NOMO-1 (cell line): ENCODE measurements at regions not wholly inside any gene's neighbourhood (a gene's known extent, or its start where the extent isn't known, plus 50 kb on each side); places are given as distances from the start of the nearest gene placed in this dataset.
"Not testable (repeated sequence)": the region's sequence is repeated elsewhere in the genome, so short reads cannot be mapped to it uniquely, and the experiment has no call there.

Source experiments
- DNase-seq, 2 experiments: peaks; one replicate each; lab custom pipeline; 2025; ENCODE audit not compliant: unreplicated experiment in 2 of 2; lab: John Stamatoyannopoulos, UW

DNA sequence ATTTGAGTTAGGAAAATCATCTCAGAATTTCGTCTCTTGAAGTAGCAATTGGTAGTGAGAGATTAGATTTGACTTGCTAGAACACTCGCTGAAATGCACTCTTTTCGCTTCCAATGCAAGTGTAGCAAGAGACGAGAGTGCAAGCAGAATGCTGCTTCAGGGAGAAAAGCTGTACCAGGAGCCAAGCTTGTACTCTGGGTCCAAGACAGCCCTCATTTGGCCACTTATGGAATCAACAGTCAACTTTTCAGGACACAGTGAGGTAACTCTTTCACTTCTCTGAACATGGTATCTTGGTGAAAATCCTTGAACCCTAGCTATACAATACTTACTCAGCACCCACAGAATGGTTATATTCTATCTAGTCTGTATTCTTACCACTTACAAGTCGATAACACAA, 107.6 kb upstream of the TERB2 start:
- DNase-seq: not testable (repeated sequence)

DNA sequence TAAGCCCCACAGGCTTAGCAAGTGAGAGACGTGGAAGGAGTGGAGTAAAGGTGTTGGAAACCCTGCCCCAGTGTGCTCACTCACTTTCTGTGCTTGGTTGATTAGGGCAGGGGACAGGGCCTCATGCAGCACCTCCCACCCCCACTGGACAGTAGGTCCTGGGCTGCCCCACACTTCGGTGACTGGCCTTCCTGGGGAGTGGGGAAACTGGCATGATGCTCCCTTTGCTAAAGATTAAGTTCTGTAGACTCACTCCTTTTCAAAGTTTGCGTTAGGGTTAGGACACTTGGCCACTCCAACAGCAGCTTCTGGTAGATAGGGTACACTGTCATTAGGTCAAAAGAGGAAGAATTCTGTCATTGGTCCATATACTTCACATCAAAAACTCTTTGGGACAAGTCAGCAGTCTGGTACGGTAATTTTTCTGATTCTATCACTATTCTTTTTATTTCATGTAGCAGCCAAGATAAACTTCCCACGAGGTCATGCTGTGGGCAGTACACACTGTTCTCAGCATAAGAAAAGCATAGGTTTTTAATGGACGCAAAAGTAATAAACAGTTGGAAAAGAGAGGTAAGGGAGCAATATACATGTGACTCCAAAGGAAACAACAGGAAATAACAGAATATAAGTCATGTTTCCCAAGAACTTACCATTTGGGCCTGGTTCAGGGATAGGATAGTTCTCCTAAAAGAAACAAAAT, 106.6 kb upstream of the TERB2 start:
- DNase-seq: not testable (repeated sequence)

GRCh38 chr15:44853304-44853950, 103.1 kb upstream of the TERB2 start:
- peak; percentile 13 to 67 for DNase-seq

DNA sequence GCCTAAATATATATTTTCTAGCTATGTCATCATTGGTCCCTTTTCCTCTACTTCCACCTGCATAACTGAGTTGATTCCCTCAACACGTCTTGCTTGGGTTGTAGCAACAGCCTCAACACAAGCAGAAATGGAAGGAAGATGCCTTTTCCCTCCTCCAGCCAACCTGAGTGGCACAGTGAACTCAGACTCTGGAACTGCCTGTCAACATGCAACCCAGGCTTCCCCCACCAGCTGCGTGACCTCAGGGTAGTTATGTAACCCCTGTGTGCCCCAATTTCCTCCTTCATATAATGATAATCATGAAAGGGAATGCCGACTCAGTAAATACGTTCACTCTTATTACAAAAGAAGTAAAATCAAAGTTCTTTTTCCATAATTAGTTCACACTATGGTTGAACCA, 101.8 kb upstream of the TERB2 start:
- not testable (repeated sequence) for DNase-seq

DNA sequence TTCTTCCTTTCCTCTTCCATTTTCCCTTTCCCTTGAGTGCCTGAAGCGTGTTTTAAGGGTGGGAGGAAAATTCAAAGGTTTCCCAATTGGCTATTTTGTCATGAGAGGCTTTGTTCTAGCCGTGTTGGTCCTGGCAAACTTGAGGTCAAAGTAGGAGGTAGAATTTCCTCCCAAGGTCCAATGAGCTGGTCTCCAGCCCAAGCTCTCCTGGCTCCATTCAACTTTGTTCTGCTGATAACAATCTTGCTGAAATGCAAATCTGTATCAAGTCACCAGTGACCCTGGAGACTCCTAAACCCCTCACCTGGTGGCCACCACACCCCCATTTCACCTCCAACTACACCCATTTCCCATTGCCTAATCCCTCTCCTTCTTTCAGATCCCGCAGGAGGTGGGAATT, 100.2 kb upstream of the TERB2 start:
- DNase-seq: not testable (repeated sequence)

GRCh38 chr15:44857164-44857710, 99.2 kb upstream of the TERB2 start:
- not testable (repeated sequence) for DNase-seq

- not testable (repeated sequence) for DNase-seq
These were observed 97.4 kb upstream of the TERB2 start for GRCh38 chr15:44859088-44859487.

DNA sequence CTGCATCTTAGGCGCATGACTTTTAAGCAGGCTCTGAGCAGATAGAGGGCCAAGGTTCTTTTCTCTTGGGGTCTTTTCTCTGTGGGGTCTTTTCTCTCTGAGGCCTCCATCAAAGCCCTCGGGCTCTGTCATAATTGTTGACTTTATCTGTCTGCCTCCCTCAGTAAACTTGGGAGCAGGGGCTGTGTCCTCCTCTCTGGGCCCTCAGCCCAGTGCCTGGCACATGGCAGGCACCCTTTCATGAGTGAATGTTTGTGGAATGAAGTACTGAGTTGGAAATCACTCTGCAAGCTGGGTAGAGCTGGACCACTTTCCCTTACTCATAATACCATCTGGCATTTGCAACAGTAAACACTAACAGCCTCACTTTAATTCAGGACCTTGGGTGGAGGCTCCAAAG, 96.3 kb upstream of the TERB2 start:
- DNase-seq: not testable (repeated sequence)

DNA sequence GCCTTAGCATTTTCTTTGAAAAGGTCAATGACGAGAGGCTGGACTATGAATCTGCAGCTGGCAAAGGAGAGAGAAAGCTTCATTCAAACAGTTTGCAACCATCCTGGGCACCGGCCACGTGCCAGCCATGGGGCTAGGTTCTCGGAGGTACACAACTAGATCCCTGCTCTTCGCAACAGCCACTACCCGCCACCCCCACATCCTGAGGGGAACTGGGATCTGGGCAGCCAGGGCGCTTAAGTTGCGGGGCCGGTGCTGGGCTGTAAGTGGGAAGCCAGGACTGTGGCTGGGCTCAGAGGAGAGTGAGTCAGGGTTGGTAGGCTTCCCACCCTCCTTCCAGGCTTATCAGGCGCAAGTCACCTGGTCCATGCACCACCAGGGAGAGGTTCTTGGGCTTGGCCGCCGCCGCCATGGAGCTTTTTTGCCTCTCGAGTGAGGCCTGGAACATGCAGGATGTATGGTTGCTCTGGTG, 95.0 kb upstream of the TERB2 start:
- DNase-seq: no peak

DNA sequence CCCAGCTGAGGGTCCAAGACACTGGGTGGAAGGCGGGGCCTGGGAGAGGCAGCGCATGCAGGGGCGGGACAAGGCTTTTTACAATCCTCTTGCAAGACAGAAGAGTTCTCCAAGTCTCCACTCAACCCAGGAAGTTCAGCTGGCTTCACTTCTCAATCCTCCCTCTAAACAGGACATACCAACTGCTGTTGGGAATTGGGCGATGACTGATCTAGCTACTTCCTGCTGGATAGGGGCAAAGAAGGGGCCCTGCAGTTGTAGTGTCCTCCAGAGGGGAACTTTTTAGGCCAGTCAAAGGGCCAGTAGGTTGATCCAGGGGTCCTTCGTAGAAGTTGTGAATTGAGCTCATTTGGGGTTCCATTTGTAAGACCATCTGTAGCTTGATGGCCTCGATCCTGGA, 94.6 kb upstream of the TERB2 start:
- no peak for DNase-seq

DNA sequence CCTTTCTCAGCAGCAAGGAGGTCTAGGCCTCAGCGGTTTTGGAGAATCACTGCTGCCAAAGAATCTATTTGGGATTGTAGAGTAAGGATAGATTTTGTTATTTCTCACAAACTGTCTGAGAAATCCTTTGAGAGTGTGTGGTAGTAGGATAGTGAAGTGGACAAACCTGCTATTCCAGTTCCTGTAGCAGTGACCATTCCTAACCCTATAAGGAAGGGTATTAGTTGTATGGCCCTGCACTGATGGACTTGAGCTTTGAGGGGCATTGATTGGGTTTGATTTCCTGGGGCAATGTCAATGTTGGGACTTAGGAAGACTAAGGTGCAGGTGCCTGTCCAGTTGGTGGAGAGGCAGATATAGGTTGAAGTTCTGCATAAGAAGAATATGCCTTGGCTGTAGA, 93.6 kb upstream of the TERB2 start:
- not testable (repeated sequence) for DNase-seq

- DNase-seq: not testable (repeated sequence)
These were observed 88.4 kb upstream of the TERB2 start for GRCh38 chr15:44868100-44868499.

GRCh38 chr15:44870125-44870524, 86.4 kb upstream of the TERB2 start:
- DNase-seq: not testable (repeated sequence)

GRCh38 chr15:44873103-44873502, 83.4 kb upstream of the TERB2 start:
- no peak for DNase-seq

DNA sequence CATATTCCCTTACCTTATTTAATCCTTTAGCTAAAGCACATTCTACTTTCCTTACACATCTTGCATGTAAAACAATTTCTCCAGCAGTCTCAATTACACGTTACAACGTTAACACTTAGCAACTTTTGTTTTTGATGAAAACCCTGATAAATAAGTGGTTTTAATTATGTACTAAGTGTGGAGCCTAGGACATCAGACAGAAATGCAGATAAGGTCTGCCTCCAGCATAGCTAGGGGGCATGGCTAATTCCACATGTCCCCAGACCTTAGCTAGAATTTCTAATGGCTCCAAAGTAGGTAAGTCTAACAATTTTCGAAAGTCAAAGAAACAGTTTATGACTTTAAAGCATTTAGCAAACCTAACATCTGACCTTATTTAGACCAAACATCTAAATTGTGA, 77.4 kb upstream of the TERB2 start:
- DNase-seq: no peak

DNA sequence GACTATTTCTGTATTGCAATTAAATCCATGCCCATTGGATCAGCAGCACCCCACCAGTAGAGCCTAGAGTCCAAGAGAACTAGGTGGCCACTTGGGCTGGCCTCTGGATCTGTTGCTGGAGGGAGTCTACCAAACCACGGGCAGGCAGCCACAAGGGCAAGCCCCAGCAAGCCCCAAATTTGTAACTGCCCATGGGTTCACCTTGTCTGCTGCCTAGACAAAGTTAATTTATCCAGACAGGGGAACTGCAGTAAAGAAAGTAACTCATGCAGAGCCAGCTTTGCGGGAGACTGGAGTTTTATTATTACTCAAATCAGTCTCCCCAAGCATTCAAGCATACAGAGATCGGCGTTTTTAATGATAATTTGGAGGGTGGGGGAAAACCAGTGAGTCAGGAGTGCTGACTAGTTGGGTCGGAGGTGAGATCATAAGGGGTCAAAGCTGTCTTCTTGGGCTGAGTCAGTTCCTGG, 74.0 kb upstream of the TERB2 start:
- no peak for DNase-seq

DNA sequence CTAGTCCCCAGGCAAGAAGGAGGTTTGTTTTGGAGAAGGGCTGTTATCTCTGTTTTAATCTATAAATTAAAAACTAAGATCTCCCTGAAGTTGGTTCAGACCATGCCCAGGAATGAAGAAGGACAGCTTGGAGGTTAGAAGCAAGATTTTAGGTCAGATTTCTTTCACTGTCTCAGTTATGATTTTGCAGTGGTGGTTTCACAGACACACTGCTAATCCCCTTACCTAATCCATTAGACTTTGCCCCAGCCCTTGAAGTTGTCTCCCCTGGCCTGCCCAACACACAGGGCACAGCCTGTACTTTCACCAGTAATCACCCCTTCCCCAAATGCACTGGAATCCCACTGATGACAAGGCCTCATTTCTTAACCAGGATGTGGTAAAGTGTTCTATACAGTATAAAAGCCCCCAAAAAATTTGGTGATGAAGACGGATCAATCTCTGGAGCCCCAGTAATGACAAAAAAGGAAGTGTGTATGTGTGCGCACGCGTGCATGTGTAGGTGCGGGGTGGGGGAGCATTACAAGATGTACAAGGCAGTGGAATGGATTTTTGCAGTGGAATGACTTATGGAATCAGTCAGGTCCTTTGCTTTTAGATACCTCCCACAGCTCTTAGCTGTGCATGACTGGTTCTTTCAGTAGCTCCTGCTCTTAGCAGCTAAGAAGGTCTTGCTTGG, 73.1 kb upstream of the TERB2 start:
- DNase-seq: no peak

DNA sequence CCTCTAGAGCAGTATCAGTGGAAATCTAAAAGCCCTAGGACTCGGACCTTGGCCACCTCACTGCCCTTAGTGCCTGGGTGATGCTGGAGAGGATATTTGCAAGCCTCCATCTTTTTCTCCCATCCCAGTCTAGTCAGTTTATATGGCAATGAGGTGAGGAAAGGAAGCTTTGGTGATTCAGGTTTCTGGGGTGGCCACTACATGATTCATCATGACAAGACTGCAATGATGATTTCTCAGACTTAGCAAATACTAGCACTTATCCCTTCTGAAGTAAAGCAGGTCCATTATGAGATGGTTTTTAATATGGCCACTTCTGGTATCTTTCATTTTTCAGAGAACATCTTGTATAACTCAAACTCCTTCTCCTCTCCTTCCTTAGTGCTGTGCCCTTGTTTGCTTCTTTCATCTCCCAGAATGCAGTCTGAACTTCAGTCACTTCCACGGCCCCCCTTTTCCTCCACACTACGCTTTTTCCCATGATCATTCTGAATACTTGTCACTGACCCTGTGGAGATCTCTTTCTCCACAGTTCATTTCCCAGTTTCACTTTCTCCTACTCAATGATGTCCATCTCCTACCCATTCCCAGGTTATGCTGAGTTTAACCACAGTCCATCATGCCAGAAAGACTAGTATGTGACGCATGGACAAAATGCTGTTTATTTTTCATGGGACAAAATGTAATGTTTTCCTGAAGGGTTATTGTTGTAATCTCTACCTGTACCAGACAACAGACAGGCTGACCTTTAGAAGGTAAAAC, 57.4 kb upstream of the TERB2 start:
- not testable (repeated sequence) for DNase-seq

- not testable (repeated sequence) for DNase-seq
These were observed 56.7 kb upstream of the TERB2 start for GRCh38 chr15:44899775-44900174.

GRCh38 chr15:44900796-44901195, 55.7 kb upstream of the TERB2 start:
- not testable (repeated sequence) for DNase-seq

GRCh38 chr15:44903281-44903680, 53.2 kb upstream of the TERB2 start:
- DNase-seq: not testable (repeated sequence)
